GM13977 (cell line): ENCODE measurements at regions not wholly inside any gene's neighbourhood (a gene's known extent, or its start where the extent isn't known, plus 50 kb on each side); places are given as distances from the start of the nearest gene placed in this dataset.

Experiments used
- DNase-seq: peaks from one replicate; pipeline ENCODE4 v3.0.0; 2012; ENCODE audit warnings: low spot score
- CTCF ChIP-seq: IDR thresholded peaks from 2 replicates; pipeline ENCODE4 v1.5.1; 2012; ENCODE audit warnings: mild to moderate bottlenecking, control low read depth; ENCODE audit not compliant: insufficient read depth; ENCODE audit errors: extremely low read depth, missing control alignments
- in situ Hi-C: fragments of 300-500 bp; cut with MboI; formaldehyde crosslinking; loops from one replicate; pipeline ENCODE4 v1.12.0; 2022; ENCODE audit warnings: low sequenced_read_pairs, low pct_unique_long_range_greater_than_20kb, mixed read lengths, inconsistent platforms; ENCODE audit not compliant: unreplicated experiment

DNA sequence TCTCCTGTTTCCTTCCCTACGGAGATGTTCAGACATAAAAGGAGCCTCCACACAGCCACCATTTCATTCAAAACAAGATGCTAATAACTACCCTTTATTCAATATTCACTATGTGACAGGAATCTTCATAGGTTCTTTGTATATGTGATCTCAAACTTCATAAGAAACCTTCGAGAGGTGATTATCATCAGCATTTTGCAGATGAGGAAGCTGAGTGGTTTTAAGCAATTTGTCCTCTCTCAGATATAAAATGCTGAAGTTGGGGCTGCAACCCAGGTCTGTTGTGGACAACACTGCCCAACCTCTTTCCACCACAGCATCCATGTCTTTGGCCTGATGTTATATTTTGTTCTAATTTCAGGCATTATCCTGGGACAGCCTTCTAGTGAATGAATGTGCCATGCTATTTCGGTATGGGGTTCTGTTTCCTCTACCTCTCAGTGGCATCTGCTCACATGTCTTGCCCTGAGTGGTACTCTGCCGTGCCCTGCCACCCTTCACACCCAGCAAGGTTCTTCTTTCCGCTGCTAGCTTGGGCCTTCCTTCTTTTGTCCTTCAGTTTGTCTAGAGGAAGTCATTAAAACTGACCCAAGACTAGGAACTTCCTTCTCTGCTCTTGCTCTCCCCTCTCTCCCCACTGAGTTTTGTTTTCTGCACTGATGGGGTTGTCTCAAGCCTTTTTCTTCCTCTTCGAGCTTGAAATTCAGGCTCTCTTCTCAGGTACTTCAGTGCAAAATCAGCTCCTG lies 300.9 kb upstream of the PRDM1 start:
- no peak for DNase-seq
- no peak for TF ChIP-seq CTCF
- in situ Hi-C loops, result no loop called here

GRCh38 chr6:105784179-105784578 lies 302.0 kb upstream of the PRDM1 start:
- no peak for TF ChIP-seq CTCF
- no peak for DNase-seq
- in situ Hi-C loops, result no loop called here

DNA sequence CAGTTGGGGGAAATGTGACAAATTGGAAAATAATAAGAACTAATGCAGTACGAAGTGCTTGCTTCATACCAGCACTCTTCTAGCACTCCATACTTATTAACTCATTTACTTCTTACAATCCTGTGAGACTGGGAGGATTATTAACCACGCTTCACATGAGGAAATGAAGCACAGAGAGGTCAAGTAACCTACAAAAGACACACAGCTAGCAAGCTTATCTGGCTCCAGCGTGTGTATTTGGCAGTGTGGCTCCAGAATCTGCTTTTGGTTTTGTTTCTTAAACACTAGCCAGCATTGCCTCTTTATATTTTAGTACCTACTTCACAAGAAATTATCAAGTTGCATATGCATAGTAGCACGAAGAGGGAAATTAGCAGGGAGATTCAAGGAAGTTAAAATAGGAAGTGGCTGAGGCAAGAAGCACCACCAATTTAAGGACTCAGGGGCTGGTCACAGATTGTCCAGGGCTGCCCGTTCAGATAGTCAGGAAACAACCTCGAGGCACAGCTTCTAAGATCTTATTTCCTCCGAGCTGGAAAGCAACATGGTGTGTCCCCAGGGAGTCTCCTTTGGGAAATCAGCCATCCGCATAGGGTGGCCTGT lies 302.7 kb upstream of the PRDM1 start:
- DNase-seq, result no peak
- TF ChIP-seq CTCF, result no peak
- in situ Hi-C loops, result no loop called here

GRCh38 chr6:105781915-105782314 lies 304.2 kb upstream of the PRDM1 start:
- in situ Hi-C loops, result no loop called here
- no peak for DNase-seq
- TF ChIP-seq CTCF, result no peak

GRCh38 chr6:105781248-105781647 lies 304.9 kb upstream of the PRDM1 start:
- no peak for TF ChIP-seq CTCF

DNA sequence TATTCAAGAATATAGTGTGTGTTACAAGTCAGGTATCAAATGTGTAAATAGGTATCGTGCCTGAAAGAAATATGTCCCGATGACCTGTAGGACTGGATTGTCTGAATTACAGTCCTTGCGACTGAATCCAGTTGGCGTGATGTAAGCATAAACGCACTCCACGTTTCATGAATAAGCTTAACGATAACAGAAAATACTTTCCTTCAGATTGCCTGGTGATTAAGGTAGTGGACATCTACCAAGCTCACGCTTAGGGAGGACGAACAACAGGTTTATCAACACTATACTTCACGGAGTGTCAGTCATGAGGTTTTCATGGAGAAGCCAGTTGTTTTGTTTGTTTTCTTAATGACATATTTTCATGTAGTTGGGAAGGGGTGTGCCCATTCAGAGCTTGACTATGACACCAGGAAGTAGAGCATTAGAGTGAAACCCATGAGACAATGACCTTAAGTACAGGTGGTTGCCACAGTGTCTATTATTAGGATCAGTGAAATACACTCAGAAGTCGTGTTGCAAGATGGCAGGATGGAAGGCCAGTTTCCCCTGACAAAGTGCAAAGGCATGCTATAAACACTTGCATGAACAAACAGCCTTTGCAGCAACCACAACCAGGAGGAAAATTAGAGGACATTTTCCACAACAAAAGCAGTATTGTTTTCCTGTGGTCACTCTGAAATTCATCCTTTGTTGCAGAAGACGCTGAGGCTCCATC lies 305.8 kb upstream of the PRDM1 start:
- no peak for TF ChIP-seq CTCF
- no peak for DNase-seq
- in situ Hi-C loops, result no loop called here

More at GRCh38 chr6:105781248-105781647, 304.9 kb upstream of the PRDM1 start:
- no peak for DNase-seq
- in situ Hi-C loops, result no loop called here
